Testis (tissue), 2 donors: ENCODE measurements at regions not wholly inside any gene's neighbourhood (a gene's known extent, or its start where the extent isn't known, plus 50 kb on each side); places are given as distances from the start of the nearest gene placed in this dataset.

ENCODE experiments used
- POLR2A ChIP-seq: fragments of 450-650 bp; IDR thresholded peaks from one replicate; pipeline ENCODE4 v1.6.1; 2017; ENCODE audit warnings: antibody characterized with exemption, mild to moderate bottlenecking, moderate library complexity
- TF ChIP-seq, protein P1 (sequence below), 3 experiments: fragments of 450-650 bp in 2 of 3; fragments of 200-600 bp in 1 of 3; sonication (generic) in 1 of 3; IDR thresholded peaks; one replicate each; pipeline ENCODE4 v1.5.1; 2016 to 2019; ENCODE audit warnings: antibody characterized with exemption in 3 of 3, mild to moderate bottlenecking in 2 of 3, moderate library complexity in 1 of 3

DNA sequence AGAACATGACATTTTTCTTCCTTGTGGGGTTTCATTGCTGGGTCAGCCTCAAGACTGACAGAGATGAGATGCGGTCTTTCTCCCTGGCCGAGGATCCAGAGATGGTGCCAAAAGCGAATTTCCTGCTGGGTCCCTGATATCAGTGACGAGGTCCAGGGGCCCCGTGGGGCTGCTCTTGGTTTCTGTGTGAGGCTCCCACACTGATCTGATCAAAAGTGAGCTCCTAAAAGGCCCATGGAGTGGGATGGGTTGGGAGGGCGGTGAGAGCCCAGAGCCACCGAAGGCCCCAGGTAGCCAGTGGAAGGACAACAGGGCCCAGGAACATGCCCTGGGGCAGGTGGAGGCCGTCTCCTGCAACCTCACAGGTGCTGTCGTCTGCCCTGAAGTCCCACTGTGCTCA, 208.4 kb upstream of the CDH4 start:
- TF ChIP-seq, protein P1, sequence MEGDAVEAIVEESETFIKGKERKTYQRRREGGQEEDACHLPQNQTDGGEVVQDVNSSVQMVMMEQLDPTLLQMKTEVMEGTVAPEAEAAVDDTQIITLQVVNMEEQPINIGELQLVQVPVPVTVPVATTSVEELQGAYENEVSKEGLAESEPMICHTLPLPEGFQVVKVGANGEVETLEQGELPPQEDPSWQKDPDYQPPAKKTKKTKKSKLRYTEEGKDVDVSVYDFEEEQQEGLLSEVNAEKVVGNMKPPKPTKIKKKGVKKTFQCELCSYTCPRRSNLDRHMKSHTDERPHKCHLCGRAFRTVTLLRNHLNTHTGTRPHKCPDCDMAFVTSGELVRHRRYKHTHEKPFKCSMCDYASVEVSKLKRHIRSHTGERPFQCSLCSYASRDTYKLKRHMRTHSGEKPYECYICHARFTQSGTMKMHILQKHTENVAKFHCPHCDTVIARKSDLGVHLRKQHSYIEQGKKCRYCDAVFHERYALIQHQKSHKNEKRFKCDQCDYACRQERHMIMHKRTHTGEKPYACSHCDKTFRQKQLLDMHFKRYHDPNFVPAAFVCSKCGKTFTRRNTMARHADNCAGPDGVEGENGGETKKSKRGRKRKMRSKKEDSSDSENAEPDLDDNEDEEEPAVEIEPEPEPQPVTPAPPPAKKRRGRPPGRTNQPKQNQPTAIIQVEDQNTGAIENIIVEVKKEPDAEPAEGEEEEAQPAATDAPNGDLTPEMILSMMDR (IDR thresholded peaks at IDR 0.05), result no peak
- TF ChIP-seq POLR2A, result no peak
